ENCODE measurements at regions not wholly inside any gene's neighbourhood (a gene's known extent, or its start where the extent isn't known, plus 50 kb on each side); places are given as distances from the start of the nearest gene placed in this dataset.

GRCh38 chr20:57840066-57840465, 130.3 kb upstream of the PMEPA1 start:
- no peak for DNase-seq (ENCODE audit: extremely low read depth in 1 of 2, low read depth in 1 of 2)

- no peak for DNase-seq (ENCODE audit: extremely low read depth in 1 of 2, low read depth in 1 of 2)
Measured at GRCh38 chr20:57838670-57839151, 128.9 kb upstream of the PMEPA1 start.

- DNase-seq (ENCODE audit: extremely low read depth in 1 of 2, low read depth in 1 of 2) = no peak
Measured at GRCh38 chr20:57837208-57838035, 127.6 kb upstream of the PMEPA1 start.

GRCh38 chr20:57835588-57836455, 126.0 kb upstream of the PMEPA1 start:
- no peak for DNase-seq (ENCODE audit: extremely low read depth in 1 of 2, low read depth in 1 of 2)

- no peak for DNase-seq (ENCODE audit: extremely low read depth in 1 of 2, low read depth in 1 of 2)
Measured at GRCh38 chr20:57835074-57835452, 125.2 kb upstream of the PMEPA1 start.

- no peak for DNase-seq (ENCODE audit: extremely low read depth in 1 of 2, low read depth in 1 of 2)
Measured at GRCh38 chr20:57834306-57835073, 124.7 kb upstream of the PMEPA1 start.

GRCh38 chr20:57831993-57832585, 122.3 kb upstream of the PMEPA1 start:
- DNase-seq (ENCODE audit: extremely low read depth in 1 of 2, low read depth in 1 of 2) = no peak

- no peak for DNase-seq (ENCODE audit: extremely low read depth in 1 of 2, low read depth in 1 of 2)
Measured at GRCh38 chr20:57831326-57831992, 121.6 kb upstream of the PMEPA1 start.

- no peak for DNase-seq (ENCODE audit: extremely low read depth in 1 of 2, low read depth in 1 of 2)
Measured at GRCh38 chr20:57830515-57830895, 120.7 kb upstream of the PMEPA1 start.

- DNase-seq (ENCODE audit: extremely low read depth in 1 of 2, low read depth in 1 of 2) = no peak
Measured at GRCh38 chr20:57829805-57830514, 120.1 kb upstream of the PMEPA1 start.

GRCh38 chr20:57829336-57829735, 119.5 kb upstream of the PMEPA1 start:
- DNase-seq (ENCODE audit: extremely low read depth in 1 of 2, low read depth in 1 of 2) = no peak

GRCh38 chr20:57828696-57829095, 118.9 kb upstream of the PMEPA1 start:
- DNase-seq (ENCODE audit: extremely low read depth in 1 of 2, low read depth in 1 of 2) = no peak

- DNase-seq (ENCODE audit: extremely low read depth in 1 of 2, low read depth in 1 of 2) = no peak
Measured at GRCh38 chr20:57826666-57827287, 117.0 kb upstream of the PMEPA1 start.

- no peak for DNase-seq (ENCODE audit: extremely low read depth in 1 of 2, low read depth in 1 of 2)
Measured at GRCh38 chr20:57824909-57825308, 115.1 kb upstream of the PMEPA1 start.

- no peak for DNase-seq (ENCODE audit: extremely low read depth in 1 of 2, low read depth in 1 of 2)
Measured at GRCh38 chr20:57821935-57822334, 112.1 kb upstream of the PMEPA1 start.

- no peak for DNase-seq (ENCODE audit: extremely low read depth in 1 of 2, low read depth in 1 of 2)
Measured at GRCh38 chr20:57819691-57820380, 110.0 kb upstream of the PMEPA1 start.

GRCh38 chr20:57819291-57819690, 109.5 kb upstream of the PMEPA1 start:
- no peak for DNase-seq (ENCODE audit: extremely low read depth in 1 of 2, low read depth in 1 of 2)

GRCh38 chr20:57818418-57819181, 108.8 kb upstream of the PMEPA1 start:
- DNase-seq (ENCODE audit: extremely low read depth in 1 of 2, low read depth in 1 of 2) = no peak

Measured in stimulated activated CD8-positive, alpha-beta memory T cell treated with anti-CD3 and anti-CD28 coated beads, Interleukin-7, amount 100 ng/mL, for 48 hours (primary cell).